ENCODE measurements at regions not wholly inside any gene's neighbourhood (a gene's known extent, or its start where the extent isn't known, plus 50 kb on each side); places are given as distances from the start of the nearest gene placed in this dataset.
A peak's percentile ranks its signal among the peaks of the same experiment; 100 is the strongest.

GRCh38 chr3:459311-459670, 262.7 kb downstream of the CHL1 start:
- no peak for DNase-seq

GRCh38 chr3:461006-461405, 264.4 kb downstream of the CHL1 start:
- no peak for DNase-seq

DNA sequence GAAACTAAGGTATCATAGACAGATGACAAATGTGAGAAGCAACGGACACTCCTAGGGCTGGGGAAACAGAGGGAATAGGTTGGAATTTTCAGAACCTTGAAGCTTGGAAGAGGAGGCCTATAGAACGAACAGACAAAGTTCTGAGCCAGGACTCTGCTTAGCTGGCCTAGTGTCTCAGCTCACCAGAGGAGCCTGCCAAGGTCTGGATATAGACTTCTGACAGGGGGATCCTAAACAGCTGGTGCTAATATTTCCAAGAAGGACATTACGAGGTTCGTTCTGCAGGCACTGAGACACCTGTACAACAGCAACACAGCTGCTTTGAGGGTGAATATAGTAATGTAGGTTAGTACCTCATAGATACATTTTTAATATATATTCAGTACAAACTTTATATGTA, 266.3 kb downstream of the CHL1 start:
- DNase-seq: peak; percentile 45

DNA sequence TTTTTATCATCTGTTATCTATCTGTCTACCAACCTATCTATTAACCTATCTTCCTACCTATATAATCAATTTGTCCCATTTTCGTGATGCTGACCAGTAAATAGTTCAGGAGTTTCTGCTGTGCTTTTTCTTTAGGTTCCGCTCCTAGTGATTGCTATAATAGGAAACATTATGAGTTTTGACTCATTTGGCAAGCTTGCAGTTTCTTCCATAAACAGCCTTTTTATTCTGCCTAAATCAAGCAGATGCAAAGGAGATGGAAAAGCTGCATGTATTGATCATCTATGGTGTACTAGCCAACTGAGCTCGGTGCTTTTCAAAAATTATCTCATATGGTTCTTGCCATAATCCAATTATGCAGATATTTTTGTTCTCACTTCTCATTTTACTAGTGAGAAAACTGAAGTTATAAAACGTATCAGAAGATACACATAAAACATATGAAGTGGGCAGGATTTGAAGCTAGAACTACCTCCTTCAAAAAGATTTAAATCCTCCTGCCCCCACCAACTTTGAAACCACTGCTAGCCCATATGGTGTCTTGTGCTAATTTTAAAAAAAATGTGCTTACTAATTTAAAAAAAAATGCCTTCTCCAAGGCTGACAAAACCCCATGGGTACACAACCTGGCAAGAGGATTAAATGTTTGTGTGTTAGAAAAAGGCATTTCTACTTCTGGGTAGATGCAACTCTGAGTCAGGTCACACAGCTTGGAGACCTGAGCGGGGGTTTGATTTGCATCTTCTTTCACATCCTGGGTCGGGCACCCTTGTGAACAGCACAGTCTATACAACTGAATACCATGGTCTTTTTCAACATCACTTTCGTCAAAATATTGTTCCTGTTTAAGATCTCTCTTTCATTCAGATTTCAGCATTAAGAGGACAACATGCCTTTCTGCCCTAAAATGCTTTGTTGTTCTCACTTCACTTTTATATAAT, 267.0 kb downstream of the CHL1 start:
- DNase-seq: no peak

GRCh38 chr3:464255-464654, 267.7 kb downstream of the CHL1 start:
- no peak for DNase-seq

DNA sequence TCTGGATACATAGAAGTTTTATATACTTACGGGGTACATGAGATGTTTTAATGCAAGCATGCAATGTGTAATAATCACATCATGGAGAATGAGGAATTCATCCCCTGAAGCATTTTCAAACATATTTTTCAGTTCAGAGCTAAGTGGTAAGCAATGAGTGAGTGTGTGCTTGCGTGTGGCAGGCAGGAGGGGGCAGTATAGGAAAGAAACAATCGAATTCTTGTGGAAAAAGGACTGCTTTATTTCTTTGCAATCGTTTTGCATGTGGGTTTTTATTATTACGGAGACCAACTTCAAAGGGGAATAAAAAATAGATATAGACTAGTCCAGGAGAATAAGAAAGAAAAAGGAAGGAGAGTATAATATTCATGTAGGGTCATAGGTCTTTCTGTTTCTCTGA, 271.6 kb downstream of the CHL1 start:
- no peak for DNase-seq

GRCh38 chr3:473033-473800, 276.7 kb downstream of the CHL1 start:
- no peak for DNase-seq

- no peak for DNase-seq
Measured at GRCh38 chr3:474828-475227, 278.3 kb downstream of the CHL1 start.

DNA sequence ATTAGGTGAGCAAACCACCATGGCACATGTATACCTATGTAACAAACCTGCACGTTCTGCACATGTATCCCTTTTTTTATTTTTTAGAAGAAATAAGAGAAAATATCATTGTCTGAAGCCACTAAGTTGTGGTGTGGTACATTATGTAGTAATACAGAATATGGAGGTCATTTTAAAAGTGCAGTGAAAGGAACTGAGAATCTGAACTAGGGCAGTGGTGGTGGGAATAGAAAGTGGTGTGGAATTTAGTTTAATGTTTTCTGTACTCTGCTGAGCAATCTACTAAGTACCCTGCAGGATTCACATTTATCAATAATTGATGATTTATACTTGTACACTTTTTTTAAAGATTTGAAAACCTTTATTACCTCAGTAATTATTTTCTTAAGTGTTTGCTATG, 283.5 kb downstream of the CHL1 start:
- DNase-seq: no peak

DNA sequence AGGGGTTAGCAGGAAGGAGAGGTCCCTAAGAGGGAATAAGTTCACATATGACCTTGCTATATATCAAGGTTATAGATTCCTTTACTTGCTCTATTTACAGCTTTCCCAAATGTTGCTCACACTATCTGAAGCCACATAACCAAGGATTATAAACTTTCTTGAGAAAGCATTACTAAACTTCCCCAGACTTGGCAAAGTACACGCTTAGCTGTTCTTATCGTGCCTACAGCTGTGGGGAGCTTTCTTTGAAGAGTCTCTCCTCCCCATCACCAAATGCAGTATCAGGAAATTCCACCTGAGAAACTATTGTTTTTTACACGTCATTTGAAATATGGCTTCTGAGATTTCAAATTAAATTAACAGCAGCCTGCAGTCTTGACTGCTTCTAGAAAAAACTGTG, 284.5 kb downstream of the CHL1 start:
- DNase-seq: no peak

DNA sequence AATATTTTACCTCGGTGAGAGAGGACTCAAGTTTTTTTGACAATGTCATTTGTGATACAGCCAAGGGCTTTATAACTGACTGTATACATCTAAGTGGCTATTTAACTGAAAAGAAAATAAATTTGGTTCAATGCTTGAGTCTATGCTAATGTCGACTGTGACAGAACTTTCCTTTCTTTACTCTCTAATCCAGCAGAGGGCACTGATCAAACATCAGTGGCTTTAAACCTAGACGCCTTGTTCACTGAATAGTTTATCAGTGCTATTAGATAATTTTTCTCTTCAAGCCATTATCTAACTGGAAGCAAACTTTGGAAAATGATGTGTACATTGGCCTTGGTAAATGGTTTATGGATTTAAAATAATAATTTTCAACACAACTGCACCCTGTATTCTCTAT, 285.1 kb downstream of the CHL1 start:
- DNase-seq: no peak

- DNase-seq: no peak
Measured at GRCh38 chr3:482479-482878, 285.9 kb downstream of the CHL1 start.

DNA sequence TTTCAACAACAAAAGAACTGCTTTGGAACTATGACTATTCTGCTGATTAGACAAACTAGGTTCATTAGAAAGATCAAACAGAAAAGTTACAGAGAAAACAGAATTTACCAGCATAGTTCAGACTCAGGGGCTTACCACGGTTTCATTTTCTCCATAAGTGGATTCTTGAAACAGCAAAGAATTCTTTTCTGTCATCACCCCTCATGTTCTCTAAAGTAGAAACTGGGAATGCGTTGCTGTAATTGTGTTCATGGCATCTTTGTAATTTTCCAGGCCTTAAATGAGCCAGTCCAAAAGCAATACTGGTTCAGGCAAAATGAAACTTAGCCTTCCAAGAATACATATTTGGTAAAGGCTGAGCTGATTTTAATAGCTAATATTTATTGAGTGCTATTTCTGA, 287.8 kb downstream of the CHL1 start:
- no peak for DNase-seq

DNA sequence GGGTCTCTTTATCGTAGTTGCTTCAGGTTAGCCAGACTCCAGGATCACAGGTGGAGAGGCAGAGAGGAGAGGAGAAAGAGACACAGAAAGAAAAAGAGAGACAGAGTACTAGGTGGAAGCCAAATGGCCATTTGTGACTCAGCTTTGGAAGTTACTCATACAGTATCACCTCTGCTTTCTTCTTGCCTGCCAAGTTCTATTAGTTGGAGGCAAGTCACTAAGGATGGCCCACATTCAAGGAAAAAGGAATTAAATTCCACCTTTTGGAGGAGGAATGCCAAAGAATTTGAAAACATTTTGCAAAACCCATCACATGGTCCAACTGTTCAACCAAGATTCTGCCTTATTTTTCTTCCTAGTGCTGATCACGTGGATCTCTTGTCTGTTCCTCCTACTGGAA, 291.1 kb downstream of the CHL1 start:
- no peak for DNase-seq

DNA sequence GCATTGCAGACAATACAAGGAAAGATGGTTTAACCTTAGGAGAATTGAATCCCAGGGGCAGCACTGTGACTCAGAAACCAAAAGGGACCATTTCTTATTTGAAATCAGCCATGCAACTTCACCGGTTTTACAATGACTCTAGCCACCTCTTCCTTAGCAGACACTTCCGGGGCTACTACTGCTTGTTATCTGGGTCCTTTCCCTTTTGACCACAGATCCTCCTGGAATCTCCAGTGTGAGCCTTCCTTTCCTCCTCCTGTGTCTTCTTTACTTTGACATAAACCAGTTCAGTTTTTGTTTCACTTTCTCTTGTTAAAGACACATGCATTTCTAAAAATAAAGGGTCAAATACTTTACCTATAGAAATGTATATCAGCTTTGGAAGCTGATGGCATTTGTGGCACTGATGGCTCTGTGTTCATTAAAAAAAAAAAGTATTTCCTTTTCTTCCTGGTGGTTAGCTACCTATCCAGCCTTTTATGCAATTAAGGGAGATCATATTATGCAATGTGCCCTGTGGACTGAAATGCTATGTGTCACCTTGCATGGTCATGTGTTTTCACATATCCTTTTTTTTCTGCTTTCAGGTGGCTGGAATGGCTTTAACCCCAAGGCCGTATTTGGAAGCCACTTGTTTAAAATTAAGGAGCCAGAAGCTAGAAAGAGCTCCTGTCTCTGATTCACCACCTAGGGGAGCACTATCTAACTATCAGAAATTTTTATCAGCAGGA, 296.2 kb downstream of the CHL1 start:
- DNase-seq: no peak

DNA sequence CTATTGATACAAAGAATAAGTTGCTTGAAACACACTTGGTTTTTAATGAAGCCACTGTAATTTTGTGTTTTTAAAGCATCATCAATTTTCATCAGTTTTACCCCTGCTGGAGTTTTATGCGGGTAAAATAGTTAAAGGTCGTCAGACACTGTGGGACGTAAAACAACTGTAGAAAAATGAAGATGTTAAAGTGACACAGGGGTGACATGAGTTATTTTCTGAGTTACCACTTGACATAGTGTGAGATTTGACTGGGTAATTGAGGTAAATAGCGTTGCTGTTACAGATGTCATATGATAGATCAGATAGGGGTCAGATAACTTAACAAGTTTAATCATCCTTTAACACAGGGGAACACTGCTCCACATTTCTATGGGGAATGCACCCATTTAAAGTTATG, 297.6 kb downstream of the CHL1 start:
- DNase-seq: no peak

DNA sequence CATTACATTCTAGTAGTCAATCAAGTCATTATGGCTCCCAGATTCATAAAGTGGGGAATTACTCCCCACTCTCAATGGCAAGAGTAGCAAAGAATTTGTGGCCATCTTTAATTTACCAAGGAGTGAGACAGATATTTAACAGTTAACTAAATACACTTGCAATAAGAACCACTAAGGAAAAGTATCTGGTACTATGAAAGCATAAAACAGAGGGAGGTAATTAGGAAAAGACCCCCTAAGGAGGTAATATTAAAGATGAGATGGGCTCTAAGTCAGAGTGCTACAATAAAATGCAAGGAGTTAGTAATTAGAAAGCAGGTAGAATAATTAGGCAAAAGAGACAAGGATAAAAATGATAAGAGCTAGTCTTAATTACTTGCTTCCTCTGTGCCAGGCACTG, 301.9 kb downstream of the CHL1 start:
- no peak for DNase-seq

DNA sequence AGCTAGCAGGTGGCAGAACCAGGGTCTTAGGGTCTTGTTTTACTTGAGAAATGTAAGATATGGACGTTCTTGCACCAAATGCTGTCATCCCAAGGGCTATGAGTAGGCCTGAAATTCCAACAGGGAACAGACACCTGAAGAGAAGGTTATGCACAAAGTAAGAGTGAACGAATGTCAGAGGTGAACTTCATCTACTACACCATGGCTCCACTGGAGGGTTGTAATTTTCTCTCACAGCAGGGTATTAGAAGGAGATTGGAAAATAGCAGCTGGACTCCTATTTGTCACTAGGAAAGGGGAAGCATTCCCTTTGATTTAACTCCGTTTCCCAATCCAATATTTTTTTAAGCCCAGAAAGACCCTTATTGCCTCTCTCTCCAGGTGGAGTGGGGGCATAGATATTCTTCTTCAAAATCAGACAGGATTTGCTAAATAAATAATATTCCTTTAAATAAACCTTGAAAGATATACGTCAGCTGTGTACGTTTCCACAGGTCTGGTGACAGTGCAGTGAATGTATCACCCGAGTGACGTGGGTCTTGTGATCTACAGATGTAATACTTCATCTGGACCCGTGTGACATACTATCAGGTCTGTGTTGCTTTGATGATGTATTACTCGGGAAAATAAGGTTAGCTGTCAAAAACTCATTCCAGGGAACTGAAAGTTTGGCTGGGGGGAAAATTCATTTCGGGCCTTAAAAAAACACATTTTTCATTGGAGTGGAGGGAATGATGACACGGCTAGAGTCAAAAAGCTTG, 302.6 kb downstream of the CHL1 start:
- no peak for DNase-seq

DNA sequence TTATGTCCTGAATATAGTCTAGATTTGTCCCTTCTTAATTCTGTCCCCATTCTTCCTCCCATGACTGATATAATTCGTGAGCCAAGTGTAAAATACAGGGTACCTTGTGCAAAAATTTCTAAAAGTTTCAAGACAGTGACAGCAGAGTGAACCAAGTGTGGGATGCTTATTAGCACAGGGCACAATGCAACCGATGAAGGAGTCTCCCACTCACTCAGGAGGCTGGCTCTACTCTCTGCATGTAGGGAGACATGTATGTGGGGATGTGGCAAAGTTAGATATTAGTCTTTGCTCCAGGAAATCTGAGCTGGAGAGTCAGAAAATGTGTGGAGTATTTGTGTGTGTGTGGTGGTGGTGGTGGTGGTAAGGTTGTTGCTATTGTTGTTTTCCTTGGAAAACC, 305.9 kb downstream of the CHL1 start:
- DNase-seq: no peak

DNA sequence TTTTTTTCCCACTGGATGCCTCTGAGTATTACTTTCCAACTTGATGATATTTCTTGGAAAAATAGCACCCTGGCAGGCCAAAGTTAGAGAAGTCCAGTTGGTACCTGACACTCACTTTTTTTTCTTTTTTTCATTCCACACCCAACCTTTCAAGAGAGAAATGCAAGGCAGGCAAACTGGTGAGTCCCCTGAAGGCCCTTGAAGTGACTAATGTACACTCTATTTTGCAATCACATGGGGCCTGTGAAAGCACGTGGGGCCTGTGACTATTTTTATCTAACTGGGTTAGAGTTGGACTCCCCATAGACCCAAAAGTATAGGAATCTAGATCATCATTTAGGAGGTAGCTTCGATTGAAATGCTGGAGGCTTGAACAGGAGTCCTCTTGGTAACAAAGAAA, 316.7 kb downstream of the CHL1 start:
- no peak for DNase-seq

- no peak for DNase-seq
Measured at GRCh38 chr3:514192-514591, 317.6 kb downstream of the CHL1 start.

DNA sequence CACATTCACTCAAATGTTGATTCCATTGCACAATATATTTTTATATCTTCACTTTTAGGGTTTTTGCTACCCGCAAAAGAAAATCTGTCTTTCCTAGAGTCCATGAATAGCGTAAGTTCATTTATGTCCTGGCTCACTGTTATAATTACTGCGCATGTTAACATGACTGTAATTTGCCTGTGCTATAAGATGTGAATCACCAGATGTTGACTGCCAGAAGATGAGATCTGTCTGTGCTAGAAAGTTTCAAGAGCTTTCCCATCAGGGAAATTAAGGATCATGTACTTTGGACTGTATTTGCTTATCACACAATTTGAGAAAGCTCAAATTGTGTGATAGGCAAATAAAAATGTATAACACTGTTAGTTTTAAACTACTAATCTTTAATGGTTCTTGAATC, 322.5 kb downstream of the CHL1 start:
- no peak for DNase-seq

DNA sequence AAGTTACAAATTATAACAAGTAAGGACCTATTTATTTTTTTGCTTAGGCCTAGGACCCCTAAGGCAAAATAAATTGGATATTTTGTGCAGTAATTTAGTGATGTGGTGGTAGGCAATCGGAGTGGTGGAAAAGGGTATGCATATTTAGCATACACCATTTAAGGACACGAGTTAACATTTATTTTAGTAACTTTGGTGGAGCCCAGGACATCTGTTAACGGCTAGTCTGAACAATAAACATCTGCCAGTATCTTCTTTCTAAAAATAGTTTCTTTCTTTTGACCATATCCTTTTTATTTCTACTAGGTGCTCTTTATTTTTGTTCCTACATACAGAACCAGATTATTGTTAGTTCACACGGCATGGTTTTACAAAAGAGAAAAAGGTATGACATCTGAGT, 326.3 kb downstream of the CHL1 start:
- DNase-seq: no peak

All from right forelimb (tissue), 1 donor.